Neural progenitor cell (in vitro differentiated cells): ENCODE measurements at regions not wholly inside any gene's neighbourhood (a gene's known extent, or its start where the extent isn't known, plus 50 kb on each side); places are given as distances from the start of the nearest gene placed in this dataset.

Source experiments
- DNase-seq: peaks from one replicate; pipeline ENCODE4 v3.0.0-alpha.2; 2016; ENCODE audit warnings: low spot score
- H2AFZ ChIP-seq: fragments of 200-600 bp; sonication (generic); replicated peaks from 2 replicates; pipeline ENCODE4 v1.6.1; 2016; ENCODE audit warnings: antibody characterized with exemption
- H3F3A ChIP-seq: fragments of 200-600 bp; sonication (generic); 2 replicates; pipeline ENCODE4 v1.6.1; 2016; ENCODE audit warnings: antibody characterized with exemption, low read depth
- H3K27ac ChIP-seq: fragments of 200-600 bp; sonication (generic); 2 replicates; pipeline ENCODE4 v1.5.1; 2016; ENCODE audit warnings: mild to moderate bottlenecking
- H3K27me3 ChIP-seq: fragments of 200-600 bp; sonication (generic); 2 replicates; pipeline ENCODE4 v1.6.1; 2016; ENCODE audit warnings: mild to moderate bottlenecking, moderate library complexity
- H3K36me3 ChIP-seq: fragments of 200-600 bp; sonication (generic); 2 replicates; pipeline ENCODE4 v1.5.1; 2016
- H3K4me1 ChIP-seq: fragments of 200-600 bp; sonication (generic); 2 replicates; pipeline ENCODE4 v1.6.1; 2016; ENCODE audit warnings: mixed run types
- H3K4me2 ChIP-seq: fragments of 200-600 bp; sonication (generic); 2 replicates; pipeline ENCODE4 v1.6.1; 2016
- H3K4me3 ChIP-seq: fragments of 200-600 bp; sonication (generic); 2 replicates; pipeline ENCODE4 v1.5.1; 2016
- H3K79me2 ChIP-seq: fragments of 200-600 bp; sonication (generic); 2 replicates; pipeline ENCODE4 v1.6.1; 2016; ENCODE audit warnings: low read depth
- H3K9ac ChIP-seq: fragments of 200-600 bp; sonication (generic); 2 replicates; pipeline ENCODE4 v1.6.1; 2016
- H3K9me3 ChIP-seq: fragments of 200-600 bp; sonication (generic); 2 replicates; pipeline ENCODE4 v1.5.1; 2016; ENCODE audit warnings: low read depth
- H4K20me1 ChIP-seq: fragments of 200-600 bp; sonication (generic); 2 replicates; pipeline ENCODE4 v1.6.1; 2016; ENCODE audit warnings: low read depth
- H3K27ac Mint-ChIP-seq: 3 replicates; pipeline ENCODE4 v1.8.0; 2021; ENCODE audit warnings: mixed read lengths
- H3K27me3 Mint-ChIP-seq: 2 replicates; pipeline ENCODE4 v1.8.0; 2022; ENCODE audit warnings: low read depth, mild to moderate bottlenecking, inconsistent platforms, moderate library complexity, mixed read lengths; ENCODE audit not compliant: insufficient read depth
- H3K36me3 Mint-ChIP-seq: 3 replicates; pipeline ENCODE4 v1.8.0; 2021; ENCODE audit warnings: mixed read lengths
- H3K4me1 Mint-ChIP-seq: 3 replicates; pipeline ENCODE4 v1.8.0; 2021; ENCODE audit warnings: mixed read lengths
- H3K4me3 Mint-ChIP-seq: 3 replicates; pipeline ENCODE4 v1.8.0; 2021; ENCODE audit warnings: mild to moderate bottlenecking, moderate library complexity, mixed read lengths
- H3K9me3 Mint-ChIP-seq: 3 replicates; pipeline ENCODE4 v1.8.0; 2020; ENCODE audit warnings: mixed read lengths
- EZH2 ChIP-seq: fragments of 200-600 bp; sonication (generic); IDR thresholded peaks from 2 replicates; pipeline ENCODE4 v1.6.1; 2017; ENCODE audit warnings: antibody characterized with exemption, mild to moderate bottlenecking, moderate library complexity
- EZH2phosphoT487 ChIP-seq: fragments of 200-600 bp; sonication (generic); IDR thresholded peaks from 2 replicates; pipeline ENCODE4 v1.6.1; 2017; ENCODE audit warnings: antibody characterized with exemption
- TF ChIP-seq, protein P1 (sequence below): fragments of 200-600 bp; sonication (generic); IDR thresholded peaks from 2 replicates; pipeline ENCODE4 v1.5.1; 2017; ENCODE audit warnings: antibody characterized with exemption, mild to moderate bottlenecking

DNA sequence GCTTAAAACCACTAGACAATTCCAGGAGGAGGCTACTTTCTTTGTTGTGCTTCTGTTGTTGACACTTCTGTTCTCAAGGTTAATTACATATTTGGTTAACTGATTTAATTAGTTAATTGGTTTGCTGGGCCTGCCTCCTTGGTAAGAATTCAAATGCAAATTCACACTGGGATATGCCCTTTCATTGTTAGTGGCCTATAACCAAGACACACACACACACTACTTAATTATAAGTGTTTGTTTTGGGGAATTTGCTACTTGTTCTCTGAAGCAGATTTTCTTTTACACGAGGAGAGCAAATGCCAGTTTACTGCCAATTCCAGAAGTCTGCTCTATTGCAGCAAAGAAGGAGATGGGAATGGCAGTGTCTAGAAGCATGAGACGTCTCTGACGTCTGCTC is 101.6 kb upstream of the BASP1 start:
- Mint-ChIP-seq H3K27me3 (no peaks in the 10 kb centered on the region), H3K4me3 (no peak overlapping the region), H3K27ac (peak overlapping the region; percentile 21), H3K36me3 (peaks cover 1% of the 10 kb centered on the region), H3K9me3 (no peaks in the 10 kb centered on the region), H3K4me1 (peaks cover 10% of the 10 kb centered on the region)
- Histone ChIP-seq H4K20me1 (no peaks in the 10 kb centered on the region), H3K27ac (no peak overlapping the region), H3K27me3 (no peaks in the 10 kb centered on the region), H3K36me3 (no peaks in the 10 kb centered on the region), H3K9me3 (no peaks in the 10 kb centered on the region), H2AFZ (no peak overlapping the region), H3F3A (peaks cover 2% of the 10 kb centered on the region), H3K4me1 (peaks cover 16% of the 10 kb centered on the region), H3K4me3 (no peak overlapping the region), H3K9ac (no peak overlapping the region), H3K4me2 (no peak overlapping the region), H3K79me2 (no peaks in the 10 kb centered on the region)
- TF ChIP-seq EZH2 (no peak), EZH2phosphoT487 (no peak)
- TF ChIP-seq, protein P1, sequence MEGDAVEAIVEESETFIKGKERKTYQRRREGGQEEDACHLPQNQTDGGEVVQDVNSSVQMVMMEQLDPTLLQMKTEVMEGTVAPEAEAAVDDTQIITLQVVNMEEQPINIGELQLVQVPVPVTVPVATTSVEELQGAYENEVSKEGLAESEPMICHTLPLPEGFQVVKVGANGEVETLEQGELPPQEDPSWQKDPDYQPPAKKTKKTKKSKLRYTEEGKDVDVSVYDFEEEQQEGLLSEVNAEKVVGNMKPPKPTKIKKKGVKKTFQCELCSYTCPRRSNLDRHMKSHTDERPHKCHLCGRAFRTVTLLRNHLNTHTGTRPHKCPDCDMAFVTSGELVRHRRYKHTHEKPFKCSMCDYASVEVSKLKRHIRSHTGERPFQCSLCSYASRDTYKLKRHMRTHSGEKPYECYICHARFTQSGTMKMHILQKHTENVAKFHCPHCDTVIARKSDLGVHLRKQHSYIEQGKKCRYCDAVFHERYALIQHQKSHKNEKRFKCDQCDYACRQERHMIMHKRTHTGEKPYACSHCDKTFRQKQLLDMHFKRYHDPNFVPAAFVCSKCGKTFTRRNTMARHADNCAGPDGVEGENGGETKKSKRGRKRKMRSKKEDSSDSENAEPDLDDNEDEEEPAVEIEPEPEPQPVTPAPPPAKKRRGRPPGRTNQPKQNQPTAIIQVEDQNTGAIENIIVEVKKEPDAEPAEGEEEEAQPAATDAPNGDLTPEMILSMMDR: no peak
- no peak for DNase-seq

- Histone ChIP-seq H3K27ac (no peak overlapping the region), H3K27me3 (no peaks in the 10 kb centered on the region), H3K4me3 (no peak overlapping the region), H4K20me1 (no peaks in the 10 kb centered on the region), H2AFZ (no peak overlapping the region), H3K79me2 (no peaks in the 10 kb centered on the region), H3K9me3 (no peaks in the 10 kb centered on the region), H3K9ac (no peak overlapping the region), H3K36me3 (no peaks in the 10 kb centered on the region), H3F3A (peaks cover 2% of the 10 kb centered on the region), H3K4me1 (peaks cover 16% of the 10 kb centered on the region), H3K4me2 (no peak overlapping the region)
- DNase-seq: no peak
- Mint-ChIP-seq H3K4me1 (peaks cover 12% of the 10 kb centered on the region), H3K36me3 (peaks cover 2% of the 10 kb centered on the region), H3K27me3 (no peaks in the 10 kb centered on the region), H3K4me3 (no peak overlapping the region), H3K27ac (no peak overlapping the region), H3K9me3 (peaks cover 6% of the 10 kb centered on the region)
- TF ChIP-seq EZH2 (no peak), EZH2phosphoT487 (no peak)
- TF ChIP-seq, protein P1: no peak
Observed at GRCh38 chr5:17118631-17119030, 98.8 kb upstream of the BASP1 start.

DNA sequence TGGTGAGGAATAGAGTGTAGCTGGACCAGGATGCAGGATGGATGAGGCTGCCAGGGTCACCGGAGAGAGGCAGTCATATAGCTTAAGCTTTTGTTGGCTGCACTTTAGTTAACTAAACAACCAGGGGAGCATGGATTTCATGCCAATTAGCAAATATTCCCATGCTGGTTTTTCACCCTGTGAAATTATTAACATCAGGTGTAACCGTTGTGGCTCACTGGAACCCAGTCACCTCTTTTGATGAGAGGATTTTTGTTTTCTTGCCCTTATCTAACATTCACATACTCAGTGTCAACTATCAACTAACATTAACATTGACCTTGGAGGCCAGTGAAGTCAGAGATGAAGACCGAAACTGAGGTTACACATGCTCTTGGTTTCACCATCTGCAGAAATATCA is 97.2 kb upstream of the BASP1 start:
- H3K79me2 ChIP-seq: no peaks in the 10 kb centered on the region
- peaks cover 7% of the 10 kb centered on the region for H3K9me3 Mint-ChIP-seq
- TF ChIP-seq EZH2phosphoT487 (no peak), EZH2 (no peak)
- TF ChIP-seq, protein P1: no peak
- no peak overlapping the region for H3K9ac ChIP-seq
- H3K27me3 ChIP-seq: no peaks in the 10 kb centered on the region
- H4K20me1 ChIP-seq: no peaks in the 10 kb centered on the region
- H3K27ac ChIP-seq: no peak overlapping the region
- no peak overlapping the region for H3K4me2 ChIP-seq
- H3K9me3 ChIP-seq: no peaks in the 10 kb centered on the region
- no peaks in the 10 kb centered on the region for H3K36me3 ChIP-seq
- H3K27me3 Mint-ChIP-seq: peaks cover 4% of the 10 kb centered on the region
- H3K4me3 ChIP-seq: no peak overlapping the region
- peaks cover 2% of the 10 kb centered on the region for H3F3A ChIP-seq
- H3K27ac Mint-ChIP-seq: no peak overlapping the region
- peaks cover 2% of the 10 kb centered on the region for H3K36me3 Mint-ChIP-seq
- H2AFZ ChIP-seq: no peak overlapping the region
- peaks cover 7% of the 10 kb centered on the region for H3K4me1 ChIP-seq
- DNase-seq: no peak
- no peak overlapping the region for H3K4me3 Mint-ChIP-seq
- H3K4me1 Mint-ChIP-seq: peaks cover 13% of the 10 kb centered on the region

DNA sequence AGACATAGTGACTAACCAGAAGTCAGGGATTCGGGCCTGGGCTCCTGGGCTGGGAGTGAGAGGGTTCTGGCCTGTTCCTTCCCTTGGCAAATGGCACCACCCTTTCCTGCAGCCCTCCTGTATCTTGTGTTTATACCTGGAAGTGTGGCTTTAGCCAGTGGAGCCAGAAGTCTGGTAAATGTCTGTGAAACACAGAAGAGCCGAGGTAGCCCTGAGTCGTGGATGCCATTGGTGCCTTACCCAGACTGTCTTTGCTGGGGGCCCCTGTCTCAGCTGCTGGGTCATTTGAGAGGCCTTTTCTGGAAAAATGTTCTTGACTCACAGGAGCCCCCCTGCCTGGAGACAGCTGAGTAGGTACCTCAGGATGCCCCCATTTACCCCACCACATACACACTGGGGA is 95.7 kb upstream of the BASP1 start:
- no peak overlapping the region for H2AFZ ChIP-seq
- no peaks in the 10 kb centered on the region for H3K79me2 ChIP-seq
- no peaks in the 10 kb centered on the region for H3K36me3 ChIP-seq
- no peak overlapping the region for H3K27ac ChIP-seq
- Mint-ChIP-seq H3K9me3 (peaks cover 7% of the 10 kb centered on the region), H3K4me3 (no peak overlapping the region), H3K27me3 (peaks cover 6% of the 10 kb centered on the region), H3K4me1 (peaks cover 13% of the 10 kb centered on the region), H3K36me3 (peaks cover 2% of the 10 kb centered on the region), H3K27ac (no peak overlapping the region)
- no peaks in the 10 kb centered on the region for H3F3A ChIP-seq
- H3K4me1 ChIP-seq: no peaks in the 10 kb centered on the region
- no peak overlapping the region for H3K4me2 ChIP-seq
- TF ChIP-seq EZH2phosphoT487 (no peak), EZH2 (no peak)
- TF ChIP-seq, protein P1: no peak
- H3K27me3 ChIP-seq: no peaks in the 10 kb centered on the region
- DNase-seq: no peak
- no peak overlapping the region for H3K4me3 ChIP-seq
- no peaks in the 10 kb centered on the region for H4K20me1 ChIP-seq
- no peak overlapping the region for H3K9ac ChIP-seq
- no peaks in the 10 kb centered on the region for H3K9me3 ChIP-seq
